BE2C (cell line): ENCODE measurements at regions not wholly inside any gene's neighbourhood (a gene's known extent, or its start where the extent isn't known, plus 50 kb on each side); places are given as distances from the start of the nearest gene placed in this dataset.
A peak's percentile ranks its signal among the peaks of the same experiment; 100 is the strongest.

Experiments
- DNase-seq: peaks from one replicate; pipeline ENCODE4 v3.0.0-alpha.2; 2020
- H3K27me3 ChIP-seq: fragments of 250-450 bp; sonication (Bioruptor Pico); 2 replicates; pipeline ENCODE4 v1.5.1; 2020; ENCODE audit warnings: mild to moderate bottlenecking
- H3K36me3 ChIP-seq: fragments of 250-450 bp; sonication (Bioruptor Pico); 2 replicates; pipeline ENCODE4 v1.5.1; 2020; ENCODE audit warnings: mild to moderate bottlenecking
- H3K4me1 ChIP-seq: fragments of 250-450 bp; sonication (Bioruptor Pico); 2 replicates; pipeline ENCODE4 v1.5.1; 2020
- H3K4me3 ChIP-seq: 2 replicates; pipeline ENCODE4 v1.5.1; 2011; ENCODE audit warnings: low read depth, low read length
- H3K9me3 ChIP-seq: fragments of 250-450 bp; sonication (Bioruptor Pico); 2 replicates; pipeline ENCODE4 v1.5.1; 2020
- CTCF ChIP-seq: IDR thresholded peaks from 2 replicates; pipeline ENCODE4 v1.5.1; 2012; ENCODE audit warnings: mild to moderate bottlenecking, low read depth, low read length

DNA sequence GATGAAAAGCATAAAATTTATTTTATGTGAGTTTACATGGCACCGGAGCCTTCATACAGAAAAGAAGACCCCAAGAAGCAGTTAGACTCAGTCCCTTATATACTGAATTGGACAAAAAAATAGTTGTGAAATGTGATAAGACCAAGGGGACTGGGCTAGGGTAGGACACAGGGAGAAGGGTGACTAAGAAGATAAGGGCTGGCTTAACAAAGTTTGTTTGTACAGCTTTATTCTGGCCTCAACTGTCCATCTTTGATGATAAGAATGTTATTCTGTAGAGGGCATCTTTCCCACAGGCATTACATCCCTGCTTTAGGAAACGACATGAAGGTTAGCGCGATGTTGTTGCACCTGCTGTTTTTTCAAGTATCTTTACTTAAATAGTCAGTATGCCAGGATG is 86.5 kb downstream of the SEC61G start:
- DNase-seq: no peak
- H3K36me3 ChIP-seq: no peaks in the 10 kb centered on the region
- no peak overlapping the region for H3K4me3 ChIP-seq
- TF ChIP-seq CTCF: no peak
- H3K27me3 ChIP-seq: no peaks in the 10 kb centered on the region
- H3K4me1 ChIP-seq: peaks cover 8% of the 10 kb centered on the region; the same call in 1 of the 2 replicates
- no peaks in the 10 kb centered on the region for H3K9me3 ChIP-seq

DNA sequence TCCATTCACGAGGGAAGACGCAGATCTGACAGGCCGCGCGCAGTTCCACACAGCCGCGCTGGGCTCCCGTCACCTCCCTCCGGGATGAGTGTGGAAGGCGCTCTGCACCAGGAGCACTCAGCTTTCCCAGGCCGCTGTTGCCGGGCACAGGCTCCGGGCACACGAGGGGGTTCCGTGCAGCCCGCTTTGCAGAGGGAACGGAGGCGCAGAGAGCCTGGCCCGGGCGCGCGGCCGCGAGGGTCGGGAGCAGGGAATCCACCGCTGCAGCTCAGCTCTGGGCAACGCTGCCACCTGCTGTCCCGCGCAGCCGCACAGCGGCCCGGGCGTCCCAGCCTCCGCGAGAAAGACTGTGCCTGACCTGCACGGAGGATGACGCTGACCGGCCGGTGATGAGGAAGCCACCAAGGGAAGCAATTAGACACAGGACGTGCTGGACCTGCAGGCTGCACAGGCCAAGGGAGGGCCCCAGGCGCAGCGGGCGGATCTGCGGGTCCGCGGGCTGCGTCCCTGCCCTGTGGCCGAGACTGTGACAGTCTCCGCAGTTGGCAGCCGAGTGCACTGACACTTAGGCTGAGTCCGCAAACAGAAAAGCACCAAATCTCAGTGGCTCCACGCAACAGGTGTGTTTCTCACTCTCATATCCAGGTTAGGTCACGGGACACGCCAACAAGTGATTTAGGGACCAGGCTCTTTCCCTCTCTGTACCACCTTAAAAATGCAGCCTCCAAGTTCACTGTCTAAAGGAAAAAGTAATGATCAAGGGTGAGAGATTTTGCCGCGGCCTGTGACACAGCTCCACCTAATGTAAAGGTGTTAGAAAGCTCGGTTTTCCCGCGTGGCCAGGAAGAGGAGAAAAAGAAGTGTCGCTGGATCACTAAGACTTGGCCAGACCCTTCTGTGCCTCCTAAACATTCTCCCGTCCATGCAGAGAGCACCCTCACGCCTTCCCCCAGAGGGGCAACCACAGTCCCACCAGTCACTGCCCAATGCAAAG is 94.5 kb downstream of the SEC61G start:
- H3K4me3 ChIP-seq: peak overlapping the region; percentile 85
- no peaks in the 10 kb centered on the region for H3K27me3 ChIP-seq
- no peaks in the 10 kb centered on the region for H3K4me1 ChIP-seq
- no peaks in the 10 kb centered on the region for H3K9me3 ChIP-seq
- peak; percentile 88 for DNase-seq
- TF ChIP-seq CTCF: peak; percentile 74
- H3K36me3 ChIP-seq: no peaks in the 10 kb centered on the region

DNA sequence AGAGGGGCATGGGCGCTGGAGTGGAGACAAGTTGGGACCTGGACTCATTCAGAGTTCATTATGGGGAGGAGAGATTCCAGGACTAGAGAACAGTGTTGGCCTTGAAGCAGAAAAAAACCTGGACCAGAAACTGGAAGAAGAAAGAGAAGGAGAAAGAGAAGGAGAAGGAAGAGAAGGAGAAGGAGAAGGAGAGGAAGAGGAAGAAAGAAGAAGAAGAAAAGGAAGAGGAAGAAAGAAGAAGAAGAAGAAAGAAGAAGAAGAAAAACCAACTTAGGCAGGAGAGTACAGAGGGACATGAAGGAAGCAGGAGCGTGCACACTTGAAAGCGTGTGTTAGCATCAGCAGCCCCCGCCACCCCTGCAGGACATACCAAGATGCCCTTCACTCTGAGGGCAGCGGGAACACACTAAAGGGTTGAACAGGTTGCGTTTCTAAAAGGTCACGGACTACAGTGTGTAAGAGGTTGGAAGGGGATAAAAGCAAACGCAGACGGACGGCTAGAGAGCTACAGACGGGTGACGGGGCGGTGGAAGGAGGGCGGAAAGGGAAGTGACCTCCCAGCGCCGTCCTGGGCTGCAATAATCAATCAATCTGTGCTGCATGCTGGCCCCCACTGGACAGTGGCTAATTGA is 95.3 kb downstream of the SEC61G start:
- H3K27me3 ChIP-seq: no peaks in the 10 kb centered on the region
- H3K4me3 ChIP-seq: peak overlapping the region; percentile 85
- TF ChIP-seq CTCF: no peak

DNA sequence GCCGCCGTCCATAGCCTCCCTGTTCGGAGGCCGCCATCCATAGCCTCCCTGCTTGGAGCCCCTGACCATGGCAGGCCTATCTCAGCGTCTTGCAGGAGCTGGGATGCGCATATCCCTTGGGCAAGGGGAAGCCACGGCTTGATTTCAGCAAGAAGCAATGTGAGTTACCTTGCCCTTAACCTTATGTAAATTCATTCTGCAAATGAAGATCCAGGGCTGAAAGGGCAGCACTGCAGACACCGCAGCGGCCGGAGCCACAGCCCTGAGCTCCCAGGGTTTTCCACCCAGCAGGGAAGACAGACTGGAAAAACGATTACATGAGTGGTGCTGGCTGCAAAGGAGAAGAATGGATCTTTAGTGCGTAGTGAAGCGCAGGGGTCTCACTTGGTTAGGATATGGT is 95.8 kb downstream of the SEC61G start:
- no peak for TF ChIP-seq CTCF
- H3K27me3 ChIP-seq: no peaks in the 10 kb centered on the region
- no peak for DNase-seq
- H3K4me1 ChIP-seq: no peaks in the 10 kb centered on the region
- no peaks in the 10 kb centered on the region for H3K9me3 ChIP-seq
- no peaks in the 10 kb centered on the region for H3K36me3 ChIP-seq
- no peak overlapping the region for H3K4me3 ChIP-seq

More for the DNA sequence above, 95.3 kb downstream of the SEC61G start:
- Histone ChIP-seq H3K9me3 (no peaks in the 10 kb centered on the region), H3K4me1 (no peaks in the 10 kb centered on the region), H3K36me3 (no peaks in the 10 kb centered on the region)
- no peak for DNase-seq

- Histone ChIP-seq H3K4me1 (no peaks in the 10 kb centered on the region), H3K9me3 (no peaks in the 10 kb centered on the region), H3K27me3 (no peaks in the 10 kb centered on the region), H3K4me3 (no peak overlapping the region), H3K36me3 (no peaks in the 10 kb centered on the region)
- TF ChIP-seq CTCF: no peak
- DNase-seq: no peak
Observed at GRCh38 chr7:54662701-54663100, 96.3 kb downstream of the SEC61G start.

DNA sequence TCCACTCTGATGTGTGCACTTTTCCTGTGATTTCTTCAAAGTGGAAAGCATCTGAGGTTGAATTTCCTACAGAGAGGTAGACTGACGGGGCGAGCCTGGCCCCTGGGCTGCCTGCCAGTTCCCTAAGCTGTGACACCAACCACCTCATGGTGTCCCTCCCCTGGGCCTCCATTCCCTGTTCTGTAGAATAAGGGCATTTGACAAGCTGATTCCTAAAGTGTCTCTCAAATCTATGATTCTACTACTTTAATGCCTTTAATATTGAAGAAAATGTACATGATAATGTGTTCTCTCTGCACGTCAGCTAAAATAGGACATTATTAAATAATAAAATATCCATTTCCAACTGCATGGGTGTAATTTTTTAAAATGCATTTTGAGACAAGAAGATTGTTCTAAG is 105.1 kb downstream of the SEC61G start:
- DNase-seq: no peak
- no peak for TF ChIP-seq CTCF
- no peaks in the 10 kb centered on the region; the same call in 1 of the 2 replicates for H3K4me1 ChIP-seq
- no peaks in the 10 kb centered on the region for H3K27me3 ChIP-seq
- H3K4me3 ChIP-seq: no peak overlapping the region
- H3K9me3 ChIP-seq: no peaks in the 10 kb centered on the region
- H3K36me3 ChIP-seq: no peaks in the 10 kb centered on the region
